ENCODE measurements at regions not wholly inside any gene's neighbourhood (a gene's known extent, or its start where the extent isn't known, plus 50 kb on each side); places are given as distances from the start of the nearest gene placed in this dataset.

GRCh38 chr1:208855403-208855802 is 611.2 kb upstream of the PLXNA2 start:
- TF ChIP-seq CTCF (tag by site-specific recombination; IDR thresholded peaks at IDR 0.05) (no peak), ZNF266 (tag by site-specific recombination; IDR thresholded peaks at IDR 0.05; ENCODE audit: low read depth) (no peak), ZFP41 (tag by site-specific recombination; IDR thresholded peaks at IDR 0.05; ENCODE audit: borderline replicate concordance) (no peak), ZNF138 (tag by site-specific recombination; IDR thresholded peaks at IDR 0.05; ENCODE audit: borderline replicate concordance) (no peak), ZNF280D (tag by site-specific recombination; IDR thresholded peaks at IDR 0.05) (no peak), KLF9 (tag by site-specific recombination; IDR thresholded peaks at IDR 0.05; ENCODE audit: low read depth) (no peak), ZNF140 (tag by site-specific recombination; IDR thresholded peaks at IDR 0.05) (no peak)
